Osteoblast (primary cell): ENCODE measurements at regions not wholly inside any gene's neighbourhood (a gene's known extent, or its start where the extent isn't known, plus 50 kb on each side); places are given as distances from the start of the nearest gene placed in this dataset.

Experiments
- DNase-seq: peaks from one replicate; pipeline ENCODE4 v3.0.0; 2011; ENCODE audit warnings: low spot score, mixed read lengths; ENCODE audit not compliant: insufficient read length; ENCODE audit errors: missing footprints
- H2AFZ ChIP-seq: 2 replicates; pipeline ENCODE4 v1.6.0; 2011; ENCODE audit warnings: mild to moderate bottlenecking, low read length
- H3K27ac ChIP-seq: 2 replicates; pipeline ENCODE4 v1.5.1; 2011; ENCODE audit warnings: mild to moderate bottlenecking, low read depth, low read length, moderate library complexity
- H3K27me3 ChIP-seq: 2 replicates; pipeline ENCODE4 v1.6.0; 2012; ENCODE audit warnings: mild to moderate bottlenecking, control low read depth, inconsistent platforms, low read length, moderate library complexity; ENCODE audit not compliant: insufficient read depth
- H3K36me3 ChIP-seq: 2 replicates; pipeline ENCODE4 v1.5.1; 2011; ENCODE audit warnings: mild to moderate bottlenecking, low read length, control low read depth, moderate library complexity; ENCODE audit not compliant: insufficient read depth
- H3K4me1 ChIP-seq: 2 replicates; pipeline ENCODE4 v1.5.1; 2011; ENCODE audit warnings: mild to moderate bottlenecking, low read length, control low read depth, moderate library complexity; ENCODE audit not compliant: insufficient read depth
- H3K4me2 ChIP-seq: 2 replicates; pipeline ENCODE4 v1.6.0; 2011; ENCODE audit warnings: mild to moderate bottlenecking, low read length; ENCODE audit not compliant: insufficient read depth
- H3K4me3 ChIP-seq: fragments of 200-600 bp; sonication (generic); 3 replicates; pipeline ENCODE4 v1.5.1; 2012; ENCODE audit warnings: mild to moderate bottlenecking, low read length, inconsistent platforms; ENCODE audit not compliant: insufficient read depth
- H3K79me2 ChIP-seq: 2 replicates; pipeline ENCODE4 v1.6.0; 2012; ENCODE audit warnings: mild to moderate bottlenecking, low read length, control low read depth, inconsistent platforms; ENCODE audit not compliant: insufficient read depth
- H3K9me3 ChIP-seq: 2 replicates; pipeline ENCODE4 v1.5.1; 2011; ENCODE audit warnings: low read depth, low read length, control low read depth
- H4K20me1 ChIP-seq: 2 replicates; pipeline ENCODE4 v1.6.0; 2012; ENCODE audit warnings: mild to moderate bottlenecking, low read length, control low read depth; ENCODE audit not compliant: insufficient read depth
- TF ChIP-seq, protein P1 (sequence below): IDR thresholded peaks from 2 replicates; pipeline ENCODE4 v1.5.1; 2011; ENCODE audit warnings: mild to moderate bottlenecking, low read depth, low read length, moderate library complexity; ENCODE audit errors: extremely low read depth

DNA sequence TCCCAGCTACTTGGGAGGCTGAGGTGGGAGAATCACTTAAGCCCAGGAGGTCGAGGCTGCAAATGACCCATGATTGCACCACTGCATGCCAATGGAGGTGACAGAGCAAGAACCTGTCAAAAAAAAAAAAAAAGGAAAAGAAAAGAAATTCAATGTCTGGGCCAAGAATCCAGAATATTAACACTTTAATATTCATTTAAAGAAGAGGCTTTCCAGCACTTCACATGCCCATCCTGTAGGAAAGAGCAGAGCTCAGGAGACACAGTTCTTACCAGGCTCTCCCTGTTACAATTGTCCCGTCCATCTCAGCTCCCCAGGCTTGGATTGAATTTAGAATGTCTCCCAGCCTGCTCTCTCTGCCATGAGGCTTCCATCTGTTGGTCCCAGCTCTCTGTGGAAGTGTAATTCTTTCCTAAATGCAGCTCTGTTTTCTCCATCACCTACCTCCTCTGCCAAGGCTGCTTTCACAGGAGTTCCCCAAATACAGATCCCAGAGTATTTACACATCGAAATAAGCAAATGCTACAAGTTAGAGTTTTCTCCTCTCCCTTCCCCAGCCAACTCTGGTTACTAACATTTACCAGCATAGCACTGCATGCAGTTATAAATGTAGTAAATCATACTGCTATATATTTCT is 116.6 kb upstream of the CDC42BPA start:
- TF ChIP-seq, protein P1, sequence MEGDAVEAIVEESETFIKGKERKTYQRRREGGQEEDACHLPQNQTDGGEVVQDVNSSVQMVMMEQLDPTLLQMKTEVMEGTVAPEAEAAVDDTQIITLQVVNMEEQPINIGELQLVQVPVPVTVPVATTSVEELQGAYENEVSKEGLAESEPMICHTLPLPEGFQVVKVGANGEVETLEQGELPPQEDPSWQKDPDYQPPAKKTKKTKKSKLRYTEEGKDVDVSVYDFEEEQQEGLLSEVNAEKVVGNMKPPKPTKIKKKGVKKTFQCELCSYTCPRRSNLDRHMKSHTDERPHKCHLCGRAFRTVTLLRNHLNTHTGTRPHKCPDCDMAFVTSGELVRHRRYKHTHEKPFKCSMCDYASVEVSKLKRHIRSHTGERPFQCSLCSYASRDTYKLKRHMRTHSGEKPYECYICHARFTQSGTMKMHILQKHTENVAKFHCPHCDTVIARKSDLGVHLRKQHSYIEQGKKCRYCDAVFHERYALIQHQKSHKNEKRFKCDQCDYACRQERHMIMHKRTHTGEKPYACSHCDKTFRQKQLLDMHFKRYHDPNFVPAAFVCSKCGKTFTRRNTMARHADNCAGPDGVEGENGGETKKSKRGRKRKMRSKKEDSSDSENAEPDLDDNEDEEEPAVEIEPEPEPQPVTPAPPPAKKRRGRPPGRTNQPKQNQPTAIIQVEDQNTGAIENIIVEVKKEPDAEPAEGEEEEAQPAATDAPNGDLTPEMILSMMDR = no peak
- no peak overlapping the region for H2AFZ ChIP-seq
- no peaks in the 10 kb centered on the region for H4K20me1 ChIP-seq
- DNase-seq = no peak
- H3K4me1 ChIP-seq = peaks cover 3% of the 10 kb centered on the region
- H3K27me3 ChIP-seq = peaks cover 3% of the 10 kb centered on the region
- no peak overlapping the region for H3K27ac ChIP-seq
- no peak overlapping the region for H3K4me3 ChIP-seq
- H3K9me3 ChIP-seq = no peaks in the 10 kb centered on the region
- no peaks in the 10 kb centered on the region for H3K79me2 ChIP-seq
- H3K36me3 ChIP-seq = no peaks in the 10 kb centered on the region
- no peak overlapping the region for H3K4me2 ChIP-seq

DNA sequence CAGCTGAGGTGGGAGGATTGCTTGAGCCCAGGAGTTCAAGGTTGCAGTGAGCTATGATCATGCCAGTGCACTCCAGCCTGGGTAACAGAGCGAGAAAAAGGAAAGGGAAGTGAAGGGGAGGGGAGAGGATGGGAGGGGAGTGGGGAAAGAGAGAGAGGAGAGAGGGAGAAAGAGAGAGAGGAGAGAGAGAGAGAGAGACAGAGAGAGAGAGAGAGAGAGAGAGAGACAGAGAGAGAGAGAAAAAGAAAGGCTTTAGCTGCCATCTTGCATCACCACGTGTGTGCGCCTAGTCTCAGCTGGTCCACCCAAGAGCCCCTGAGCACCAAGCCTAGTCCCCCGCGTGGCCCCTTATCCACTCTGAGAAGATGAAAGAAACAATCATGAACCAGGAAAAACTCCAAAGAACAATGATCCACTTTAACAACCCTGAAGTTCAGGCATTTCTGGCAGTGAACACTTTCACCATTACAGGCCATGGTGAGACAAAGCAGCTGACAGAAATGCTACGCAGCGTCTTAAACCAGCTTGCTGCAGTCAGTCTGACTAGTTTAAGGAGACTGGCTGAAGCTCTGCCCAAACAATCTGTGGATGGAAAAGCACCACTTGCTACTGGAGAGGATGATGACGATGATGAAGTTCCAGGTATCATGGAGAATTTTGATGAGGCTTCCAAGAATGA is 115.5 kb upstream of the CDC42BPA start:
- H2AFZ ChIP-seq = no peak overlapping the region
- no peaks in the 10 kb centered on the region for H3K27me3 ChIP-seq
- no peaks in the 10 kb centered on the region for H3K9me3 ChIP-seq
- H3K36me3 ChIP-seq = no peaks in the 10 kb centered on the region
- H3K79me2 ChIP-seq = no peaks in the 10 kb centered on the region
- peaks cover 14% of the 10 kb centered on the region for H3K4me1 ChIP-seq
- H3K27ac ChIP-seq = no peak overlapping the region
- TF ChIP-seq, protein P1 = no peak
- H4K20me1 ChIP-seq = no peaks in the 10 kb centered on the region
- no peak overlapping the region for H3K4me3 ChIP-seq
- no peak for DNase-seq
- no peak overlapping the region for H3K4me2 ChIP-seq

DNA sequence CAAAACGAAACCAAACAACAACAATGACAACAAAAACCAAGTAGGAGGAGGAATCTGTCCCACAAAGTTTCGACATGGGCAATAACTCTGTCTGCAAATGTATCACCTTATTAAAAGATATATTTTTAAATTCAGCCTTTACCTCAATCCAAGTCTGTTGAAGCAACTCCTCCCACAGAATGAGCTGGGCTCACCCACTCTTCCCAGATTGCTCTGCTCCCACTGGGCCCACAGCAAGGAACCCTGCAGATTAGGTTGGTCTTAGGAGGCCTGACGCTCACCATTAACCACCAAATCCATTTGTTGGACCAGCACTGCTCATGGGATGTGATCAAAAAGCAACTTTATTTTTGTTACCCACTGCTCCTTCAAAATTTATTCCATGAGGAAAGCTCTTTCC is 114.7 kb upstream of the CDC42BPA start:
- Histone ChIP-seq H3K27me3 (no peaks in the 10 kb centered on the region), H3K36me3 (no peaks in the 10 kb centered on the region), H3K9me3 (no peaks in the 10 kb centered on the region), H3K79me2 (no peaks in the 10 kb centered on the region), H3K4me1 (peaks cover 17% of the 10 kb centered on the region), H4K20me1 (no peaks in the 10 kb centered on the region), H2AFZ (no peak overlapping the region), H3K27ac (no peak overlapping the region), H3K4me3 (no peak overlapping the region), H3K4me2 (no peak overlapping the region)
- DNase-seq = no peak
- TF ChIP-seq, protein P1 = no peak

DNA sequence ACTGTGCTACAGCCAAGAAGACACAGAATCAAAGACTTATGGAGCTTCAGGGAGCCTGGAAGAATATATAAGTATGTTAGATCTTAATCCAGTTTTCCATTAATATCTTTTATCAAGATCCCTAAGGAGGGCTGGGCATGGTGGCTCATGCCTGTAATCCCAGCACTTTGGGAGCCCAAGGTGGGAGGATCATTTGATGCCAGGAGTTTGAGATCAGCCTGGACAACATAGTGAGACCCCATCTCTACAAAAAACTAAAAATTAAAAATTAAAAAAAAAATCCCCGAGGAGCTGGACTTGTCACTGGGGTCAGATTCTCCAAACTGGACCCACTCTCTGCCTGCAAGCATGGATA is 113.9 kb upstream of the CDC42BPA start:
- no peak for DNase-seq
- Histone ChIP-seq H3K9me3 (no peaks in the 10 kb centered on the region), H4K20me1 (no peaks in the 10 kb centered on the region), H3K27me3 (no peaks in the 10 kb centered on the region), H3K36me3 (no peaks in the 10 kb centered on the region), H3K4me1 (peaks cover 15% of the 10 kb centered on the region), H3K27ac (no peak overlapping the region), H2AFZ (peak overlapping the region; percentile 62), H3K4me2 (peak overlapping the region; percentile 24), H3K4me3 (no peak overlapping the region), H3K79me2 (no peaks in the 10 kb centered on the region)
- TF ChIP-seq, protein P1 = no peak
